ENCODE measurements at regions not wholly inside any gene's neighbourhood (a gene's known extent, or its start where the extent isn't known, plus 50 kb on each side); places are given as distances from the start of the nearest gene placed in this dataset.
"Not testable (repeated sequence)": the region's sequence is repeated elsewhere in the genome, so short reads cannot be mapped to it uniquely, and the experiment has no call there.

DNA sequence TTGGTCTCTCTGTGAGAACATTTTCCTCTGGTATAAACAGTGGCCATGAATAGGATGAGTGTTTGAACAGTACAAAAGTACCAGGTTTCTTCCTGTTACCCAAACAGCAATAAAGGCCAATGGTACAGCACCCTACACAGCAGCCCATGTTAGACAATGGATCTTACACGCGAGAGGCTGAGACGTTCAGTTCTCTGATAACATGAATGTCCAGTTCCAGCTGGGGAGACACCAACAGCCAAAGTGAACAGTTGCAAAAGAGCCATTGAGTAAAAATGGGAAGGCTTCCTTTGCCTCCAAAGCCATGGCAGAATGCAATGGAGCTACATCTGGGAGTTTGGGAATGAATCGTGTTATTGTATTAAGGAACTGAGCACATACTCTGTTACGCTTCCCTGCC, 246.8 kb upstream of the SGK1 start:
- no peak for DNase-seq (ENCODE audit: low read depth in 2 of 2)

- DNase-seq (ENCODE audit: low read depth in 2 of 2) = no peak
These were observed 242.1 kb upstream of the SGK1 start for GRCh38 chr6:134560019-134560418.

DNA sequence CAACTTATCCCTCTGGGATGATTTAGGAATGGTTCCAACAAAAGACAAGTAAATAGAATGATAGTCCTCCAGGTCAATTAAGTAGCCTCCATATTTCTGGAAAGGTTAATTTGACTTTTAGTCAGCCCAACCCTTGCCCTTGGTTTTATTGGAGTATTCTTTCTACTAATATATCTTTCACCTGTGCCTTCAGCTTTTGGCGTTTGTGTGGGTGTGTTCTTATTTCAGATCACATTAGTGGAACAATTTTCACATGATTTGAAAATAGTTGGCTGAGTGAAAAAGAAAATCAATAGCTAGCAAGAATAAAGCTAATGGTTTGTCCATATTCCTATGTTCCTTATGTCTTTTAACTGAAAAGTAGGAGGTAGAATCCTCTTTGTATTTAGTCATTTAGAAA, 239.6 kb upstream of the SGK1 start:
- DNase-seq (ENCODE audit: low read depth in 2 of 2) = no peak

DNA sequence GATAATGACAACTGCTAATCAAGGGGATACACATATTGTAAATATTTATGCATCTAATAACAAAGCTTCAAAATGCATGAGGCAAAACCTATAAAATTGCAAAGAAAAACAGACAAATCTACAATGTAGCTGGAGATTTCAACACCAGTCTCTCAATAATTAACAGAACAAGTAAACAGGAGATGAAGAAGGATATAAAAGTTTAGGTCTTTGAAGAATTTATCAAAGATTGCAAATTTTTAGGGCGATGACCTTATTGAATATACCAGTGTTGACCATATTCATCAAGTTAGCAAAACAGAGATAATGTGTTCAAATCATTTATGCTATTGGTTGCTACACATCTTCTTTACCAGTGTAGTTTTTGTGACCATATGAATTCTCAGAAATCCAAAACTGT, 237.8 kb upstream of the SGK1 start:
- DNase-seq (ENCODE audit: low read depth in 2 of 2) = no peak

- peak; percentile 72 to 74 for DNase-seq (ENCODE audit: low read depth in 2 of 2)
These were observed 236.0 kb upstream of the SGK1 start for GRCh38 chr6:134553936-134554335.

- DNase-seq (ENCODE audit: low read depth in 2 of 2) = peak; percentile 63 to 67
These were observed 233.5 kb upstream of the SGK1 start for GRCh38 chr6:134551245-134551960.

DNA sequence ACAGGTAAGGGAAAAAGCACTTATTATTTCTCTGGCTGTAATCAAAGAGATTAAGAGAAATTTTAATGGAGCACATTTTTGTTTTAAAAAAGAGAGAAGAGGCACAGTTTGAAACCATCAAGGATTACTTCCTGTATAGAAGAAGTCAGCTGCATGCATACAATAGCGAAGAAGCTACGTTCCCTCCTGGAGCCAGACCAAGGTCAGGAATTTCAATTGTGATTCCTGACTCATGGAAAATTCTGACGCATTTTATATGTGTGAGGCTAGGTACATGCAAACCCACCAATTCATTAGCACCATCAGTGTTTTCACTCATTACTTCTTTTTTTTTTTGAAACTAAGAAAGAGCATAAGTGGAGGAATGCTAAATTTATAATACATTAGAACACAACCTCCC, 232.7 kb upstream of the SGK1 start:
- no peak for DNase-seq (ENCODE audit: low read depth in 2 of 2)

GRCh38 chr6:134549854-134550253, 231.9 kb upstream of the SGK1 start:
- DNase-seq (ENCODE audit: low read depth in 2 of 2) = no peak

GRCh38 chr6:134546962-134547645, 229.2 kb upstream of the SGK1 start:
- no peak for DNase-seq (ENCODE audit: low read depth in 2 of 2)

- DNase-seq (ENCODE audit: low read depth in 2 of 2) = no peak
These were observed 226.8 kb upstream of the SGK1 start for GRCh38 chr6:134544737-134545136.

DNA sequence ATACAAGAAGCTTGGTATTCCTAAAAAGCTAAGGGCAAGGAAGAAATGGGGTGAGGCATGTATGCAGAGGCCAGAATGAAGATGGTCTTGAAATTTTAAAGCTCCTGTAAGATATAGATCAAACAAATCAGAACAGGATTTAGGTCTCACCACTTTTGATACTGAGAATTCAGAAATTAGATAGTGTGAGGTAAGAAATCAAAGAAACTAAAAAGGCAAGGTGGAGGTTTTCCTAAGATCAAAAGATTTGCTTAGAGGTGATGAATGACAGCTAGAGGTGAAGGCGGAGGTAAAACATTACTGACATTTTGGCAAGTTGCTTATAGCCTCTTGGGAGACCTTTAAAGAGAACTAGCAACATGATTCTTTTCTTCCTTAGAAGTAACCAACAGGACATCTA, 225.2 kb upstream of the SGK1 start:
- DNase-seq (ENCODE audit: low read depth in 2 of 2) = no peak

DNA sequence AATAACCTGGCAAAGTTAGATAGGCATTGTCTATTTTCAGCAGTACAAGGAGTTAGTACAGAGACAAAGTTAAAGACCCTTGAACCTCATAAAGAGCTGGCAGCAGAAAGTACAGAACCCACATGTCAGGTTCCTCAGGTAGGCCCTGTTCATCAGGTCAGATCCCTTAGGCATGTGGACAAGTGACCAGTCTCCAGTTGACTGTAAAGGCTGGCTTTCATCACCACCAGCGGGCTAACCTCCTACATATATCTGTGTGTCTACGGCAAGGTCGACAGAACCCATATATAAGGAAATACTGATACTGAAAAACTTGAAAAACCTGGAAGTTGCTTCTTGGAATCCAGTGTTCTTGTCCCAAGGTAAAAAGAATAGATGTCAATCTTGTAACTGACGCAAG, 223.1 kb upstream of the SGK1 start:
- DNase-seq (ENCODE audit: low read depth in 2 of 2) = no peak

DNA sequence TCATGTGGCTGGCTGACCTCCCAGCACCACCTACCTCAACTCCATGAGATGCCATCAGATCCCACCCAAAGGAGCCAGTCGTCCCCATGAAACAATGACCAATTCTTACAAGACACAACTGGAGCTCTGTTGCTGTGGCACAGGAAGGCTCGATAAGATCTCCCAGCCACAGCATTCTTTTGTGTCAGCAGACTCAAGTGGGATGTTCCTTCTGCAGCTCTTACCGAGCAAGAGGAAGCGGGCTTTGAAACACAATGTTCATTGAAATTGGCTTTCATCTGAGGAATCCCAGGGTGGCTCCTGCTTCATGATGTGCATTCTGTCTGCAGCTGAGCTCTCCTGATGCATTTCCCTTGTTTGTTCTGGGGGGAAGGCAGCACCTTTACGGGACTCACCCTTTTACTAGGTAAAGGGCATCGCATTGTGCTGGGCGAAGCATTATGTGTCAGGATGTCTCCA, 222.0 kb upstream of the SGK1 start:
- no peak for DNase-seq (ENCODE audit: low read depth in 2 of 2)

DNA sequence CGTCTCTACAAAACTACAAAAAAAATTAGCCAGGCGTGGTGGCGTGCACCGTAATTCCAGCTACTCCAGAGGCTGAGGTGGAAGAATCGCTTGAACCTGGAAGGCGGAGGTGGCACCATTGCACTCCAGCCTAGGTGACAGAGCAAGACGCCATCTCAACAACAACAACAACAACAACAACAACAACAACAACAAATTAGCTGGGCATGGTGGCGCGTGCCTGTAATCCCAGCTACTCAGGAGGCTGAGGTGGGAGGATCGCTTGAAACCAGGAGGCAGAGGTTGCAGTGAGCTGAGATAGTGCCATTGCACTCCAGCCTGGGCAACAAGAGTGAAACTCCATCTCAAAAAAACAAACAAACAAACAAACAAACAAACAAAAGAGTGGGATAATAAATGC, 219.9 kb upstream of the SGK1 start:
- not testable (repeated sequence) for DNase-seq (ENCODE audit: low read depth in 2 of 2)

DNA sequence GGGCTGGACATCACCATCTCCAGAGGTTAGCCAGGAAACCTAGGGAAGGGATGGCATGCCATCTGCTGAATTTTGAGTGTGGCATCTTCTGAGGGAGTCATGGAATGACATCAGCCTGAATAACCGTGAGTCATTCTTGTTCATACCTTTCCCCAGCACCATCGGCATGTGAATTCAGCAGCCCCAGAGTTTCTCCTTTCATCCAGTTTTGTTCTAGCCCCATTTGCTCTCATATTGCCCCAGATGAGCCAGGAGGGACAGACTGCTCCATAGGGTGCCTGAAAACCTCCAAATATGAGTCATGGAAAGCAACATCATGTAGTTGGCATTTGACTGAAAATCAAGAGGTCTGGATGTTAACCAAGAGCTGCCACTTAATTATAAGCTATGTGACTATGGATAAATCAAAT, 219.2 kb upstream of the SGK1 start:
- peak; percentile 76 for DNase-seq (ENCODE audit: low read depth in 2 of 2)

DNA sequence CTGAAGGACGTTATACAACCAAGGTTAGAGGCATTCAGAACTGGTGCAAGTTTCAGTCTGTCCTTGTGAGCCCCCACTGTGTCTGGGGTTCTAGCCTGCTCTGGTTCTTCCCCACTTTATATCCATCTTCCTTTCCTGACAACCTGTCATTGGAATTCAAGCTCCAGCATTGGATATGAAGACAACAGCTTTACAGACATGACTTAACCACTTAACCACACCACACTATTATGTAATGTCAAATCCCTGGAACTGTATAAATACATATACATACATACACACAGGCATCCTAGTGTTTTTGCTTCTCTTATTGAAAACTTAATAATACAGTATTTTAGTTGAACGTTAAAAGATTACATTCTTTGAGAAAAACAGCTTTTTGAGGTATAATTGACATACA, 217.9 kb upstream of the SGK1 start:
- no peak for DNase-seq (ENCODE audit: low read depth in 2 of 2)

GRCh38 chr6:134534708-134535149, 216.8 kb upstream of the SGK1 start:
- DNase-seq (ENCODE audit: low read depth in 2 of 2) = no peak

DNA sequence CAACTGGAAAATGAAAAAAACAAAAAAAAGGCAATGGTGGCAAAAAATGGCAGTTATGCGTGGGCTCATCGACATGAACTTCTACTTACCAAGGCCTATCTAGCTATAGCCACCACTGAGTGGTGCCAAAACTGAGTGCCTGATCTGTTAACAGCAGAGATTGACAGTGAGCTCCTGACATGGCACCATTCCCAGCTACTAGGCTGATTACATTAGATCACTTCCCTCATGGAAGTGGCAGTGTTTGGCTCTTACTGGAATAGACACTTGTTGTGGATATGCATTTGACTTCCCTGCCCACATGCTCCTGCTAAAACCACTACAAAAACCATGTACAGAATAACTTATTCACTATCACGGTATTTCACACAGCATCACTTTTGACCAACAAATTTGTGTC, 216.1 kb upstream of the SGK1 start:
- no peak for DNase-seq (ENCODE audit: low read depth in 2 of 2)

DNA sequence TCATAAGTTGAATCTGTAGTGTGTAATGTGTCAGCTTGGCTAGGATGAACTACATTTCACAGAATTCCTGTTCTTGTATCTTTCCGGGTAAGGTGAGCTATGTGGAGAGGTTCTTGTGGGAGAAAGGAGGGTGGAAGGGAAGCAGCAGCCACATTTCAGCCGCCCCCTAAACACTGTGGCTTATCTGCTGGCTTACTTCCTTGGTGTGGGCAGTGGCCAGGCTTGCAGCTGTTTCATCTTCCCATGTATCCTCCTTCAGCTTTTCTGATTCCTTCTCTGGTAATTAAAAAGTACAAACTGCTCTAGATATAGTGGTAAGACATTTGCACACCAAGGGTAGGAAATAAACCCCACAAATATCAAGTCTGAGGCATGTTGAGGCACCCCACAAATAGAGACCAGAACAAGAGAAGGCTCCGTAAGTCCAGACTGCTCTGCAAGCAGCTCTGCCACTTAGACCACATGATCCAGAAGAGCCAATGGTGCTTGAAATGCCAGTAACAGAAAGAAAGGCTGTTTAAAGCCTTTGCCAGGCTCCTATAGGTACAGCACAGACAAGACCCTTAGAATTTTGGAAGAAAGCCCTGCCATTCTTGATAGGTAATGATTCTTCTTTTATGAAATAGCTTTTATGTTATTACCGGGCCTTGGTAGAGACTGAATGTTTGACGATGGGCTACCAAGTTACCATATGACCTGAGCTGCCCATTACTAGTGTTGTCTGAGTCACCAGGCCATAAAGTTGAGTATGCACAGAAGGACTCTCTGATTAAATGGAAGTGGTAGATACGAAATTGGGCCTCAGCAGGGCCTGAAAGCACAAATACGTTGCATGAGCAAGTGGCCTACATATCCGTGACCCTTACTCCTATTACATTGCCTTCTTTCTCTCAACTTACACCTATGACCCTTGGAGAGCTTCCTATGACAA, 215.0 kb upstream of the SGK1 start:
- no peak for DNase-seq (ENCODE audit: low read depth in 2 of 2)

DNA sequence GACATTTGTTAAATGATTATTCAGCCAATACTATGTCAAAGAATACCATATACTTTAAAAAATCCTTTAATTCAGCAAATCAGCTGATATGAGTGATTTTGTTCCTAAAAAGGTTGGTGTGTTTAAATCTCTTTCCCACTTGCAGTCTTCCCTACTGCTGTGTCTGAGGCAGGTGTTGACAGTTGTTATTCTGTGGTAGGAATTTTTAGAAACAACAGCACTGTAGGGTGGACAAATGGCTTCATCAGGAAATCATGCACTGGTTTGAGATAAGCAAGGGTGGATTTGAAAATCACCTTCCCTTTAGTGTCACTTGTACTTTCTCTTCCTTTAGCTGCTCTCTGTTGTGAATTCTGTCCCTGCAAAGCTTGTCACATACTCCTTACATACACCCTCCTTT, 213.7 kb upstream of the SGK1 start:
- DNase-seq (ENCODE audit: low read depth in 2 of 2) = no peak

DNA sequence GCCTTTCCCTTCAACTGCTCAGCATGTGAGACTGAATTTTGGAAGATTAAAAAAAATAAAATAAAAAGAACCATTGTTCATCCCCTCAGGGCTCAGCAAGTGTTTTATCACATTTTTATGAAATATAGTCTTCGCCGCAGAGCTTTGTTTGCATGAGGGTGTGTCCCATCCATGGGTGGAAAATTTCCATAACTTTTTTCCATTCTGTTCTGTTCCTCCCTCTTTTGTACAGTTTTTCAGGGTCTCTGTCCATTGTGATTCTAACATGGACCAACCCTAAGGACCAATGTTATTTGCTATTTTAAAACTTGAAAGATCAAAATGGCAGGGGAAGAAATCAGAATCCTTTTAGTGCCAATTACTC, 213.3 kb upstream of the SGK1 start:
- no peak for DNase-seq (ENCODE audit: low read depth in 2 of 2)

GRCh38 chr6:134529921-134530320, 212.0 kb upstream of the SGK1 start:
- peak; percentile 51 to 55 for DNase-seq (ENCODE audit: low read depth in 2 of 2)
